Sigmoid colon (tissue), 6 donors: ENCODE measurements at regions not wholly inside any gene's neighbourhood (a gene's known extent, or its start where the extent isn't known, plus 50 kb on each side); places are given as distances from the start of the nearest gene placed in this dataset.

Source experiments
- DNase-seq: peaks from one replicate; pipeline ENCODE4 v3.0.0-alpha.2; 2019
- H3K27ac ChIP-seq, 4 donors: fragments of 200-600 bp; sonication (generic); one replicate each; pipeline ENCODE4 v1.5.1; 2016 to 2019; ENCODE audit warnings: mild to moderate bottlenecking in 1 of 4
- H3K27me3 ChIP-seq, 3 donors: fragments of 200-600 bp; sonication (generic); one replicate each; pipeline ENCODE4 v1.5.1; 2019; ENCODE audit warnings: mild to moderate bottlenecking in 1 of 3
- H3K36me3 ChIP-seq, 4 donors: fragments of 200-600 bp; sonication (generic); one replicate each; pipeline ENCODE4 v1.5.1; 2016 to 2019
- H3K4me1 ChIP-seq, 4 donors: fragments of 200-600 bp; sonication (generic); one replicate each; pipeline ENCODE4 v1.5.1; 2017 to 2019
- H3K4me3 ChIP-seq, 4 donors: fragments of 200-600 bp; sonication (generic); one replicate each; pipeline ENCODE4 v1.5.1; 2017 to 2019; ENCODE audit warnings: mild to moderate bottlenecking in 2 of 4, moderate library complexity in 1 of 4
- H3K9me3 ChIP-seq, 4 donors: fragments of 200-600 bp in 3 of 4; sonication (generic) in 3 of 4; one replicate each; pipeline versions ENCODE4 v1.5.1 to v1.6.1; 2013 to 2019
- EP300 ChIP-seq, 4 donors: sonication (generic); formaldehyde crosslinking; IDR thresholded peaks; one replicate each; pipeline ENCODE4 v1.6.1; 2017; ENCODE audit warnings: antibody characterized with exemption in 4 of 4
- POLR2A ChIP-seq, 2 donors: fragments of 450-650 bp; IDR thresholded peaks; one replicate each; pipeline ENCODE4 v1.6.1; 2016; ENCODE audit warnings: antibody characterized with exemption in 2 of 2, mild to moderate bottlenecking in 2 of 2, moderate library complexity in 2 of 2
- POLR2AphosphoS5 ChIP-seq, 4 donors: sonication (generic); formaldehyde crosslinking; IDR thresholded peaks; one replicate each; pipeline ENCODE4 v1.6.1; 2017; ENCODE audit warnings: antibody characterized with exemption in 4 of 4
- WGBS, 2 donors: extraction: QIAGEN DNeasy Blood & Tissue Kit; methylation state at CpG; one replicate each; pipeline ENCODE4 v1.1.7; 2013; 5-methylcytosine and 5-hydroxymethylcytosine counted together
- intact Hi-C: fragments of 100-400 bp; cut with DNase I; formaldehyde crosslinking; loops from one replicate; pipeline ENCODE4 v1.15.1; 2023
- TF ChIP-seq, protein P1 (sequence below), 4 experiments: fragments of 450-650 bp in 3 of 4; fragments of 200-600 bp in 1 of 4; IDR thresholded peaks; one replicate each; pipeline ENCODE4 v1.5.1; 2016 to 2019; ENCODE audit warnings: antibody characterized with exemption in 4 of 4, mild to moderate bottlenecking in 3 of 4, moderate library complexity in 2 of 4
- donor health status: healthy with polysubstance abuse.
- donor health status: healthy.

DNA sequence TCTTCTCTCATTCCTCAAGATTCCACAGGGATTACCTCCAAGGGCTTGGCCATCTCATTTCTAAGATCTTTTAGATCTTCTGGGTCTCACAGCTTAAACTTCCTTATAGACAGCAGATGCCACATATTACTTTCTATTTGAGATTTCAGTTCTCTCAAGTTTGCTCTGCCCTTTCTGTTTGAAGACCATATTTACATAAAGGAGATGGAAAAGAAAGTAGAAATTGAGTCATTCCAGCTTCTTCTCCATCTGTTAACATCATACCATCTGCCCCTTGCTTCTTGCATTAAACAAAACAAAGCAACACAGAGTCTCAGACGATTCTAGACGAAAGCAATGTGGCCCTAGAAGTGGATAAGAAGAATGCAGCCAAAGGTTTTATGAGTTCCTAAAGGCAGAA is 203.4 kb downstream of the TTLL2 start:
- Histone ChIP-seq H3K27ac (no peak overlapping the region), H3K4me1 (no peaks in the 10 kb centered on the region), H3K27me3 (peaks cover 0 to 13% (median 0%) of the 10 kb centered on the region in 3 donors), H3K4me3 (no peak overlapping the region), H3K36me3 (no peaks in the 10 kb centered on the region), H3K9me3 (no peaks in the 10 kb centered on the region)
- no peak for DNase-seq
- 65 to 82% methylated on average over 2 of the region's 2 CpGs for WGBS, 2 donors
- intact Hi-C loops, result no loop called here
- TF ChIP-seq POLR2A (IDR thresholded peaks at IDR 0.05), result no peak
- TF ChIP-seq EP300 (IDR thresholded peaks at IDR 0.05), result no peak
- TF ChIP-seq POLR2AphosphoS5 (IDR thresholded peaks at IDR 0.05), result no peak
- TF ChIP-seq, protein P1, sequence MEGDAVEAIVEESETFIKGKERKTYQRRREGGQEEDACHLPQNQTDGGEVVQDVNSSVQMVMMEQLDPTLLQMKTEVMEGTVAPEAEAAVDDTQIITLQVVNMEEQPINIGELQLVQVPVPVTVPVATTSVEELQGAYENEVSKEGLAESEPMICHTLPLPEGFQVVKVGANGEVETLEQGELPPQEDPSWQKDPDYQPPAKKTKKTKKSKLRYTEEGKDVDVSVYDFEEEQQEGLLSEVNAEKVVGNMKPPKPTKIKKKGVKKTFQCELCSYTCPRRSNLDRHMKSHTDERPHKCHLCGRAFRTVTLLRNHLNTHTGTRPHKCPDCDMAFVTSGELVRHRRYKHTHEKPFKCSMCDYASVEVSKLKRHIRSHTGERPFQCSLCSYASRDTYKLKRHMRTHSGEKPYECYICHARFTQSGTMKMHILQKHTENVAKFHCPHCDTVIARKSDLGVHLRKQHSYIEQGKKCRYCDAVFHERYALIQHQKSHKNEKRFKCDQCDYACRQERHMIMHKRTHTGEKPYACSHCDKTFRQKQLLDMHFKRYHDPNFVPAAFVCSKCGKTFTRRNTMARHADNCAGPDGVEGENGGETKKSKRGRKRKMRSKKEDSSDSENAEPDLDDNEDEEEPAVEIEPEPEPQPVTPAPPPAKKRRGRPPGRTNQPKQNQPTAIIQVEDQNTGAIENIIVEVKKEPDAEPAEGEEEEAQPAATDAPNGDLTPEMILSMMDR (IDR thresholded peaks at IDR 0.05), result no peak

- Histone ChIP-seq H3K36me3 (no peaks in the 10 kb centered on the region), H3K27ac (no peak overlapping the region), H3K4me3 (no peak overlapping the region), H3K9me3 (no peaks in the 10 kb centered on the region), H3K27me3 (peaks cover 0 to 13% (median 0%) of the 10 kb centered on the region in 3 donors), H3K4me1 (no peaks in the 10 kb centered on the region)
- 80 to 89% methylated on average over 6 of the region's 6 CpGs for WGBS, 2 donors
- no peak for TF ChIP-seq POLR2AphosphoS5 (IDR thresholded peaks at IDR 0.05)
- no peak for TF ChIP-seq EP300 (IDR thresholded peaks at IDR 0.05)
- TF ChIP-seq POLR2A (IDR thresholded peaks at IDR 0.05), result no peak
- TF ChIP-seq, protein P1 (IDR thresholded peaks at IDR 0.05), result no peak
- intact Hi-C loops, result no loop called here
- no peak for DNase-seq
Measured at GRCh38 chr6:167528976-167529375, 204.1 kb downstream of the TTLL2 start.

- Histone ChIP-seq H3K4me3 (no peak overlapping the region), H3K36me3 (no peaks in the 10 kb centered on the region), H3K27ac (no peak overlapping the region), H3K9me3 (no peaks in the 10 kb centered on the region), H3K4me1 (no peaks in the 10 kb centered on the region), H3K27me3 (peaks cover 0 to 13% (median 0%) of the 10 kb centered on the region in 3 donors)
- 80 to 85% methylated on average over 11 of the region's 11 CpGs for WGBS, 2 donors
- TF ChIP-seq EP300 (IDR thresholded peaks at IDR 0.05) (no peak), POLR2A (IDR thresholded peaks at IDR 0.05) (no peak), POLR2AphosphoS5 (IDR thresholded peaks at IDR 0.05) (no peak)
- TF ChIP-seq, protein P1 (IDR thresholded peaks at IDR 0.05), result no peak
- intact Hi-C loops, result no loop called here
- DNase-seq, result no peak
Measured at GRCh38 chr6:167529444-167530335, 204.8 kb downstream of the TTLL2 start.

GRCh38 chr6:167530951-167531350 is 206.1 kb downstream of the TTLL2 start:
- intact Hi-C loops, result no loop called here
- no peaks in the 10 kb centered on the region for H3K4me1 ChIP-seq
- H3K4me3 ChIP-seq, result no peak overlapping the region
- DNase-seq, result no peak
- no peak overlapping the region for H3K27ac ChIP-seq
- H3K27me3 ChIP-seq, result peaks cover 0 to 13% (median 0%) of the 10 kb centered on the region in 3 donors
- H3K36me3 ChIP-seq, result no peaks in the 10 kb centered on the region
- WGBS, 2 donors, result 81 to 87% methylated on average over 16 of the region's 16 CpGs
- TF ChIP-seq POLR2A (IDR thresholded peaks at IDR 0.05), result no peak
- no peak for TF ChIP-seq POLR2AphosphoS5 (IDR thresholded peaks at IDR 0.05)
- TF ChIP-seq EP300 (IDR thresholded peaks at IDR 0.05), result no peak
- TF ChIP-seq, protein P1 (IDR thresholded peaks at IDR 0.05), result no peak
- no peaks in the 10 kb centered on the region for H3K9me3 ChIP-seq
